OCI-LY1 (cell line): ENCODE measurements at regions not wholly inside any gene's neighbourhood (a gene's known extent, or its start where the extent isn't known, plus 50 kb on each side); places are given as distances from the start of the nearest gene placed in this dataset.

Experiments
- CTCF ChIP-seq: fragments of 200-600 bp; sonication (generic), shearing (Covaris generic); IDR thresholded peaks from 2 replicates; pipeline ENCODE4 v1.5.1; 2017; ENCODE audit warnings: mild to moderate bottlenecking, antibody characterized with exemption, low read length, moderate library complexity, mixed read lengths
- EZH2 ChIP-seq: fragments of 200-600 bp; sonication (generic), shearing (Covaris generic); IDR thresholded peaks from 2 replicates; pipeline ENCODE4 v1.8.0; 2017; ENCODE audit warnings: borderline replicate concordance, mixed run types, mild to moderate bottlenecking, antibody characterized with exemption, low read length, moderate library complexity, mixed read lengths

DNA sequence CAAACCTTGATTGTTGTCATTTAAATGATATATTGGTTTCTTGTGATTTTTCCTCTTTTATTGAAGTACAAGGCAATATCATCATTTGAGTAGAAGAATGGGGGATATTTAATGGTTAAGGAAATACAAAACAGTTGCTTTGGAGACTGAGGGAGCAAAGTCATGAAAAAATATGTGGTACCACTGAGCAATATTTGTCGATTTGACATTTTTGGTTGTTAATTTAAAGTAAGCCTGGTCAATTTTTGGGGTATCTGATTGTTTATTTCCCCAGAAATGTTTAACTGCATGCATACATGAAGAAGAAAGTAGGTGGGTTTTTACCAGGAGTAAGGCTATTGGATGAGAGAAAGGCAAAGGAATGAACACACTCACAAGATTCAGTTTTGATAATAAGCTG, 556.2 kb downstream of the TRAM1L1 start:
- TF ChIP-seq CTCF (no peak), EZH2 (no peak)
